ENCODE measurements at regions not wholly inside any gene's neighbourhood (a gene's known extent, or its start where the extent isn't known, plus 50 kb on each side); places are given as distances from the start of the nearest gene placed in this dataset.

- TF ChIP-seq TAF1 (IDR thresholded peaks at IDR 0.05; ENCODE audit: borderline replicate concordance, insufficient read depth, low read length) (no peak), POLR2AphosphoS5 (IDR thresholded peaks at IDR 0.05; ENCODE audit: low read depth, low read length) (no peak), FOXP2 (optimal IDR thresholded peaks at IDR 0.05; ENCODE audit: borderline replicate concordance, extremely low read depth, extremely low read length, insufficient read depth) (no peak), SIN3A (IDR thresholded peaks at IDR 0.05; ENCODE audit: borderline replicate concordance, insufficient read depth, low read length) (no peak), REST (IDR thresholded peaks at IDR 0.05; ENCODE audit: insufficient read depth in 1 of 2, low read depth in 2 of 2, low read length in 2 of 2) (no peak)
Measured at GRCh38 chr2:190755772-190756415, 107.0 kb downstream of the NAB1 start.

GRCh38 chr2:190759749-190760213, 110.9 kb downstream of the NAB1 start:
- TF ChIP-seq SIN3A (IDR thresholded peaks at IDR 0.05; ENCODE audit: borderline replicate concordance, insufficient read depth, low read length) (no peak), FOXP2 (optimal IDR thresholded peaks at IDR 0.05; ENCODE audit: borderline replicate concordance, extremely low read depth, extremely low read length, insufficient read depth) (no peak), TAF1 (IDR thresholded peaks at IDR 0.05; ENCODE audit: borderline replicate concordance, insufficient read depth, low read length) (no peak)

GRCh38 chr2:190762566-190762965, 113.7 kb downstream of the NAB1 start:
- no peak for TF ChIP-seq POLR2AphosphoS5 (IDR thresholded peaks at IDR 0.05; ENCODE audit: low read depth, low read length)
- no peak for TF ChIP-seq SIN3A (IDR thresholded peaks at IDR 0.05; ENCODE audit: borderline replicate concordance, insufficient read depth, low read length)
- no peak for TF ChIP-seq REST (IDR thresholded peaks at IDR 0.05; ENCODE audit: insufficient read depth in 1 of 2, low read depth in 2 of 2, low read length in 2 of 2)
- TF ChIP-seq FOXP2 (optimal IDR thresholded peaks at IDR 0.05; ENCODE audit: borderline replicate concordance, extremely low read depth, extremely low read length, insufficient read depth) = no peak
- TF ChIP-seq TAF1 (IDR thresholded peaks at IDR 0.05; ENCODE audit: borderline replicate concordance, insufficient read depth, low read length) = no peak

GRCh38 chr2:190763100-190763499, 114.2 kb downstream of the NAB1 start:
- TF ChIP-seq POLR2AphosphoS5 (IDR thresholded peaks at IDR 0.05; ENCODE audit: low read depth, low read length) = no peak

- TF ChIP-seq SIN3A (IDR thresholded peaks at IDR 0.05; ENCODE audit: borderline replicate concordance, insufficient read depth, low read length) = no peak
- TF ChIP-seq REST (IDR thresholded peaks at IDR 0.05; ENCODE audit: insufficient read depth in 1 of 2, low read depth in 2 of 2, low read length in 2 of 2) = no peak
Measured at GRCh38 chr2:190763901-190764514, 115.1 kb downstream of the NAB1 start.

- TF ChIP-seq REST (IDR thresholded peaks at IDR 0.05; ENCODE audit: insufficient read depth in 1 of 2, low read depth in 2 of 2, low read length in 2 of 2) (no peak), SIN3A (IDR thresholded peaks at IDR 0.05; ENCODE audit: borderline replicate concordance, insufficient read depth, low read length) (no peak), TAF1 (IDR thresholded peaks at IDR 0.05; ENCODE audit: borderline replicate concordance, insufficient read depth, low read length) (no peak), FOXP2 (optimal IDR thresholded peaks at IDR 0.05; ENCODE audit: borderline replicate concordance, extremely low read depth, extremely low read length, insufficient read depth) (no peak), POLR2AphosphoS5 (IDR thresholded peaks at IDR 0.05; ENCODE audit: low read depth, low read length) (no peak)
Measured at GRCh38 chr2:190765386-190766173, 115.0 kb upstream of the GLS start.

All from PFSK-1 (cell line).